ENCODE measurements at regions not wholly inside any gene's neighbourhood (a gene's known extent, or its start where the extent isn't known, plus 50 kb on each side); places are given as distances from the start of the nearest gene placed in this dataset.
A peak's percentile ranks its signal among the peaks of the same experiment; 100 is the strongest.

DNA sequence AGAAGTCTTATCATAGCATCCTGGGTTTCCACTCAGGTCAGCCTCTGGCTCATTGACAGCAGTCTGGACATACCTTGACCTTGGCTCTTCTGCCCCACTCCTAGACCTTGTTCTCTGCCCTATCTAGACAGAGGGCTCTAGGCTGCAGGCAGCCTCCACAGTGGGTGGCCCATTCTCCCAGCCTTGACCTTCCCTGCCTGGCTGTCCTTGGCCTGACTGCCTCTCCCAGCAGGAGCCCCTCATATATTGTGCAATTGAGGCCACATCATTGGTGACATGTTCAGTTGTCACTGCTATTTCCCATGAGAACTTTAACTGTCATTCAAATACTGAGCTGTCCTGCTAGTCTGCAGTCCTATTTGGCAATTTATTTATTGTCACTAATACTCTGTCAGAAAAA, 503.4 kb downstream of the PLXNA4 start:
- Histone ChIP-seq H3K27ac (ENCODE audit: low read depth in 1 of 3, low read length in 2 of 3) (no peak overlapping the region), H3K4me3 (ENCODE audit: low read depth in 1 of 3, low read length in 3 of 3) (no peak overlapping the region), H3K4me1 (ENCODE audit: control insufficient read depth in 3 of 3, insufficient read depth in 2 of 3, low read depth in 1 of 3, low read length in 2 of 3) (no peaks in the 10 kb centered on the region), H3K9me3 (ENCODE audit: control insufficient read depth in 2 of 2, insufficient read depth in 1 of 2, low read depth in 1 of 2, low read length in 1 of 2) (no peaks in the 10 kb centered on the region), H3K36me3 (ENCODE audit: control insufficient read depth in 3 of 3, insufficient read depth in 2 of 3, low read depth in 1 of 3, low read length in 3 of 3) (no peaks in the 10 kb centered on the region), H3K27me3 (ENCODE audit: control insufficient read depth in 3 of 3, insufficient read depth in 3 of 3, low read length in 3 of 3) (peaks cover 0 to 2% (median 0%) of the 10 kb centered on the region in 3 donors)
- DNase-seq (no peak), FAIRE-seq (no peak)

- Histone ChIP-seq H3K27me3 (ENCODE audit: control insufficient read depth in 3 of 3, insufficient read depth in 3 of 3, low read length in 3 of 3) (peaks cover 0 to 2% (median 0%) of the 10 kb centered on the region in 3 donors), H3K4me3 (ENCODE audit: low read depth in 1 of 3, low read length in 3 of 3) (no peak overlapping the region), H3K4me1 (ENCODE audit: control insufficient read depth in 3 of 3, insufficient read depth in 2 of 3, low read depth in 1 of 3, low read length in 2 of 3) (no peaks in the 10 kb centered on the region), H3K36me3 (ENCODE audit: control insufficient read depth in 3 of 3, insufficient read depth in 2 of 3, low read depth in 1 of 3, low read length in 3 of 3) (no peaks in the 10 kb centered on the region), H3K9me3 (ENCODE audit: control insufficient read depth in 2 of 2, insufficient read depth in 1 of 2, low read depth in 1 of 2, low read length in 1 of 2) (no peaks in the 10 kb centered on the region), H3K27ac (ENCODE audit: low read depth in 1 of 3, low read length in 2 of 3) (no peak overlapping the region)
- DNase-seq = no peak
- no peak for FAIRE-seq
- 87 to 93% (median 91%) methylated on average over 4 of the region's 4 CpGs for WGBS, 3 donors
Measured at GRCh38 chr7:132072165-132072564, 504.1 kb downstream of the PLXNA4 start.

DNA sequence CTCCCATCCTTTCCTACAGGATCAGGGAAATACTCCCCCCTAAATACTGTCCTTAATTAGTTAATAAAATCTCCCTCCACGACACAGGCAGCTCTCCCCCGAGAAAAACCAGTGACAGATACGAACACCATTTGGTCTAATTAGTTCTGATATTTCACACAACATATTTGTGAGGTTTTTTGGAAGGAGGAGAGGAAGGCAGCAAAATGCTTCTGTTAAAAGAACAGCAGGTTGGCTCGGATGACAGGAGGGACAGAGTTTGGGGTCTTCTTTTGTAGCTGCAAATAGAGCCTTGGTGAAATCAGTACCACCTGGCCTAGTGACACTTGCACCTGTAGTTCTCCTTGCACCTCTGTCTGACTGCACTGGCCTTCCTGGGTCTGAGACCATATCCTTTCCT, 507.0 kb downstream of the PLXNA4 start:
- 69 to 80% (median 75%) methylated on average over 4 of the region's 4 CpGs for WGBS, 3 donors
- no peak overlapping the region for H3K4me3 ChIP-seq (ENCODE audit: low read depth in 1 of 3, low read length in 3 of 3)
- H3K36me3 ChIP-seq (ENCODE audit: control insufficient read depth in 3 of 3, insufficient read depth in 2 of 3, low read depth in 1 of 3, low read length in 3 of 3) = no peaks in the 10 kb centered on the region
- H3K27ac ChIP-seq (ENCODE audit: low read depth in 1 of 3, low read length in 2 of 3) = no peak overlapping the region
- DNase-seq = no peak
- H3K9me3 ChIP-seq (ENCODE audit: control insufficient read depth in 2 of 2, insufficient read depth in 1 of 2, low read depth in 1 of 2, low read length in 1 of 2) = no peaks in the 10 kb centered on the region
- peaks cover 0 to 2% (median 0%) of the 10 kb centered on the region in 3 donors for H3K4me1 ChIP-seq (ENCODE audit: control insufficient read depth in 3 of 3, insufficient read depth in 2 of 3, low read depth in 1 of 3, low read length in 2 of 3)
- FAIRE-seq = no peak
- H3K27me3 ChIP-seq (ENCODE audit: control insufficient read depth in 3 of 3, insufficient read depth in 3 of 3, low read length in 3 of 3) = peaks cover 0 to 2% (median 0%) of the 10 kb centered on the region in 3 donors

DNA sequence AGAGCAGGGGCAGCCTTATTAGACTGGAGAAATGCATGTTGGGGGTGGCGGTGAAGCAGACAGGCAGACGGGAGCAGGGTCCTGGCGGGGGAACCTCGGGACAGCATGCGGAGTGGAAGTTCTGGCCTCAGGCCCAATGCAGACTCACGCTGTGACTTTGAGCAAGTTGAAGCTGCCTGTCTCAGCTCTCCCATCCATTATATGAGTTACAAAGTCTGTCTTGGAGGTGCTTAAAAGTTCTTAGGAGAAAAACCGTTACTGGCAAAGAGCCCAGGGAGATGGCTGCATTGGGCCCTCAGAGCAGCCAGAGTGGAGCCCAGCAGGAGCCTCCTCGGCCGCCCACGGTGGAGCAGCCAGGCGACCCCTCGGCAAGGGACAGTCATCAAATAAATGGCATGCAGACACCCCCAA, 509.5 kb downstream of the PLXNA4 start:
- no peaks in the 10 kb centered on the region for H3K9me3 ChIP-seq (ENCODE audit: control insufficient read depth in 2 of 2, insufficient read depth in 1 of 2, low read depth in 1 of 2, low read length in 1 of 2)
- H3K36me3 ChIP-seq (ENCODE audit: control insufficient read depth in 3 of 3, insufficient read depth in 2 of 3, low read depth in 1 of 3, low read length in 3 of 3) = no peaks in the 10 kb centered on the region
- H3K4me1 ChIP-seq (ENCODE audit: control insufficient read depth in 3 of 3, insufficient read depth in 2 of 3, low read depth in 1 of 3, low read length in 2 of 3) = peaks cover 0 to 2% (median 0%) of the 10 kb centered on the region in 3 donors
- peak overlapping the region in 1 of 3 donors; percentile 1 for H3K27ac ChIP-seq (ENCODE audit: low read depth in 1 of 3, low read length in 2 of 3)
- DNase-seq = peak in 1 of 2 donors; percentile 14
- H3K27me3 ChIP-seq (ENCODE audit: control insufficient read depth in 3 of 3, insufficient read depth in 3 of 3, low read length in 3 of 3) = peaks cover 0 to 5% (median 0%) of the 10 kb centered on the region in 3 donors
- H3K4me3 ChIP-seq (ENCODE audit: low read depth in 1 of 3, low read length in 3 of 3) = no peak overlapping the region
- WGBS, 3 donors = 62 to 82% (median 82%) methylated on average over 12 of the region's 12 CpGs
- FAIRE-seq = no peak

DNA sequence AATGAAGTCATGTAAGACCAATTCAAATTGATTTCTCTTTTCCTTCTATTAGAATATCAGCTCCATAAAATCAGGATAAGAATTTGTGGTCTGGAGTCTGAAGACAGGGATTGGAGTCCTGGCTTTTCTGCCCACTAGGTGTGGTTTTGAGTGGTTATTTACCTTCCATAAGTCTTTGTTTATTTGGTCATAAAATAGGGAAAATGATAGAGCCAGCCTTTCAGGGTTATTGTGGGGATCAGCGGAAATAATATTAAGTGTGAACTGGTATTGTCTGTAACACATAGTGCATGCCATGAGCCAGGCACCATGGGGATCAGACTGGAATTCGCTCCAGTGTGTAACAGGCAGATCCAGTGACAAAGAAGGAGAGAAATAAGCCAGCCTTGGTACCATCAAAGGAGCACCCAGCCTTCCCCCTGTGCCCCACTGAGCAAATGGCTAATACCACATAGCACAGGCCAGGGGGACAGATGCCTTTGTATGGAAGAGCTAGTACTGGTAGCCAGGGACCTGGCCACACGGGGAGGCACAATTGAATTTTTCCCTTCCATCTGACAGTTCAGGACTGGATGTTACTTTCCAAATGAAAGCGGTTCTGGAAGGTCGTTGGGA, 509.7 kb upstream of the PODXL start:
- FAIRE-seq (no peak), DNase-seq (no peak)
- Histone ChIP-seq H3K9me3 (ENCODE audit: control insufficient read depth in 2 of 2, insufficient read depth in 1 of 2, low read depth in 1 of 2, low read length in 1 of 2) (no peaks in the 10 kb centered on the region), H3K36me3 (ENCODE audit: control insufficient read depth in 3 of 3, insufficient read depth in 2 of 3, low read depth in 1 of 3, low read length in 3 of 3) (no peaks in the 10 kb centered on the region), H3K27me3 (ENCODE audit: control insufficient read depth in 3 of 3, insufficient read depth in 3 of 3, low read length in 3 of 3) (peaks cover 0 to 5% (median 0%) of the 10 kb centered on the region in 3 donors), H3K27ac (ENCODE audit: low read depth in 1 of 3, low read length in 2 of 3) (peak overlapping the region in 1 of 3 donors; percentile 80), H3K4me1 (ENCODE audit: control insufficient read depth in 3 of 3, insufficient read depth in 2 of 3, low read depth in 1 of 3, low read length in 2 of 3) (peaks cover 0 to 2% (median 0%) of the 10 kb centered on the region in 3 donors), H3K4me3 (ENCODE audit: low read depth in 1 of 3, low read length in 3 of 3) (no peak overlapping the region)
- WGBS, 3 donors = 70 to 83% (median 74%) methylated on average over 5 of the region's 5 CpGs

DNA sequence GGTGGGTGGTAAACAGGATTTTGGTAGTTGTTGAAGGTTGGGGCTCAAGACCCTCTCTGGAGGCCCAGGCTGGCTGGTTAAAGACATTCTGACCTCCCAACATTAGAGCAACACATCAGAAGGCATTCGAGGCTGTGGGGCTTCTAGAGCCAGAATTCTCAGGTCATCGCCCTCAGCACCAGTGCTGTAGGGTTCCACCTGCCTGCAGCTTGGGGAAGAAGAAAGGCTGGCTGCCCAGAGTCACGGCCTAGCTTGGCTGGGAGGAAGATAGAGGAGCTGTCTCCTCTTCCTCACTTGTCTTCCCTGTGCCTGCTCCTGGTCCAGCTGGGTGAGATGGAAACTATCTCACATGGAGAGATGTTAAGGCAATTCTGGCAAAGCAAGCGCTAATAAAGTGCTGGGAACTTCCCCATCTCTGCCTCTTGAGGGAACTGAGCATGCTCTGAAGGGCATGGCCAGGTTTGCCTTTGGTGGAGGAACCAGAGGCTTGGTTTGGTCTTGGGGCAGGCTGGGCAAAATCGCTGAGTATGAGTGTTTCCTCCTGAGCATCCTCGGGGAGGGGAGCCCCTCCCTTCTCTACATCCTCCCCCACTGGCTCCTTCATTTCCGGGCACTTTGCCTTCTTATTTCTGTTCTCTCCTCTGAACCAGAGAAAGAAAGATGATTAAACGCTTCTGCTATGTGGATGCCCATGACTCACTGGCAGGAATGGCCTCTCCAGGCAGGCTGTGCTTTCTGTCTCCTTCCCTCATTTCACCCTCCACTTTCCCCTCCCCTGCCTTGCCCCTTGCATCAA, 509.0 kb upstream of the PODXL start:
- H3K27me3 ChIP-seq (ENCODE audit: control insufficient read depth in 3 of 3, insufficient read depth in 3 of 3, low read length in 3 of 3) = peaks cover 0 to 5% (median 0%) of the 10 kb centered on the region in 3 donors
- no peak for DNase-seq
- peaks cover 0 to 2% (median 0%) of the 10 kb centered on the region in 3 donors for H3K4me1 ChIP-seq (ENCODE audit: control insufficient read depth in 3 of 3, insufficient read depth in 2 of 3, low read depth in 1 of 3, low read length in 2 of 3)
- WGBS, 3 donors = 53 to 67% (median 57%) methylated on average over 8 of the region's 8 CpGs
- no peak overlapping the region for H3K4me3 ChIP-seq (ENCODE audit: low read depth in 1 of 3, low read length in 3 of 3)
- FAIRE-seq = no peak
- H3K36me3 ChIP-seq (ENCODE audit: control insufficient read depth in 3 of 3, insufficient read depth in 2 of 3, low read depth in 1 of 3, low read length in 3 of 3) = no peaks in the 10 kb centered on the region
- H3K9me3 ChIP-seq (ENCODE audit: control insufficient read depth in 2 of 2, insufficient read depth in 1 of 2, low read depth in 1 of 2, low read length in 1 of 2) = no peaks in the 10 kb centered on the region
- H3K27ac ChIP-seq (ENCODE audit: low read depth in 1 of 3, low read length in 2 of 3) = peak overlapping the region in 1 of 3 donors; percentile 80

DNA sequence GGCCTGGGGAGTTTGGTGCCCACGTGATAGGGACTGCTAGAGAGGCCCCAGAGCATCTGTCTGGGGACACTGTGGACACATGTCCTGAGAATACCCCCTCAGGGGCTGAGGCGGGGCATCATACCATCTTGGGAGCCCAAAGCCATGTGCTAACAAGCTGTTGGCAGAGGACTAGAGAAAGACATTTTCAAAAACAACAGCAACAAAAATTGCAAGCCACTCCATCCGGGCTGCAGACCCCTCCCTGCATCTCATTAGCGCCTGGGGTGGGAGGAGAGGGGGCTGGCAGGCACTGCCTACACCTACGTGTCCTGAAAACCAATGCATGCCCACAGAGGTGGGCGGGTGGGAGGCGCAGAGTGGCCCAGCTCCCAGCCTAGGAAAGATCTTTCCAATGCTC, 507.4 kb upstream of the PODXL start:
- Histone ChIP-seq H3K9me3 (ENCODE audit: control insufficient read depth in 2 of 2, insufficient read depth in 1 of 2, low read depth in 1 of 2, low read length in 1 of 2) (no peaks in the 10 kb centered on the region), H3K4me3 (ENCODE audit: low read depth in 1 of 3, low read length in 3 of 3) (no peak overlapping the region), H3K27me3 (ENCODE audit: control insufficient read depth in 3 of 3, insufficient read depth in 3 of 3, low read length in 3 of 3) (peaks cover 0 to 5% (median 0%) of the 10 kb centered on the region in 3 donors), H3K36me3 (ENCODE audit: control insufficient read depth in 3 of 3, insufficient read depth in 2 of 3, low read depth in 1 of 3, low read length in 3 of 3) (no peaks in the 10 kb centered on the region), H3K27ac (ENCODE audit: low read depth in 1 of 3, low read length in 2 of 3) (no peak overlapping the region), H3K4me1 (ENCODE audit: control insufficient read depth in 3 of 3, insufficient read depth in 2 of 3, low read depth in 1 of 3, low read length in 2 of 3) (peaks cover 0 to 2% (median 0%) of the 10 kb centered on the region in 3 donors)
- DNase-seq (no peak), FAIRE-seq (no peak)
- WGBS, 3 donors = 78 to 82% (median 79%) methylated on average over 7 of the region's 7 CpGs

GRCh38 chr7:132061937-132062336, 505.5 kb upstream of the PODXL start:
- H3K4me3 ChIP-seq (ENCODE audit: low read depth in 1 of 3, low read length in 3 of 3) = no peak overlapping the region
- peaks cover 0 to 2% (median 0%) of the 10 kb centered on the region in 3 donors for H3K4me1 ChIP-seq (ENCODE audit: control insufficient read depth in 3 of 3, insufficient read depth in 2 of 3, low read depth in 1 of 3, low read length in 2 of 3)
- DNase-seq (no peak), FAIRE-seq (no peak)
- H3K27ac ChIP-seq (ENCODE audit: low read depth in 1 of 3, low read length in 2 of 3) = no peak overlapping the region
- H3K36me3 ChIP-seq (ENCODE audit: control insufficient read depth in 3 of 3, insufficient read depth in 2 of 3, low read depth in 1 of 3, low read length in 3 of 3) = no peaks in the 10 kb centered on the region
- peaks cover 0 to 7% of the 10 kb centered on the region in 2 donors for H3K9me3 ChIP-seq (ENCODE audit: control insufficient read depth in 2 of 2, insufficient read depth in 1 of 2, low read depth in 1 of 2, low read length in 1 of 2)
- WGBS, 3 donors = 80 to 96% (median 94%) methylated on average over 2 of the region's 2 CpGs
- peaks cover 0 to 5% (median 0%) of the 10 kb centered on the region in 3 donors for H3K27me3 ChIP-seq (ENCODE audit: control insufficient read depth in 3 of 3, insufficient read depth in 3 of 3, low read length in 3 of 3)

All from small intestine (tissue), 7 donors.